Midbrain (tissue), 1 donor: ENCODE measurements at regions not wholly inside any gene's neighbourhood (a gene's known extent, or its start where the extent isn't known, plus 50 kb on each side); places are given as distances from the start of the nearest gene placed in this dataset.

ENCODE experiments used
- DNase-seq: peaks from one replicate; lab custom pipeline; 2025; lab: John Stamatoyannopoulos, UW

DNA sequence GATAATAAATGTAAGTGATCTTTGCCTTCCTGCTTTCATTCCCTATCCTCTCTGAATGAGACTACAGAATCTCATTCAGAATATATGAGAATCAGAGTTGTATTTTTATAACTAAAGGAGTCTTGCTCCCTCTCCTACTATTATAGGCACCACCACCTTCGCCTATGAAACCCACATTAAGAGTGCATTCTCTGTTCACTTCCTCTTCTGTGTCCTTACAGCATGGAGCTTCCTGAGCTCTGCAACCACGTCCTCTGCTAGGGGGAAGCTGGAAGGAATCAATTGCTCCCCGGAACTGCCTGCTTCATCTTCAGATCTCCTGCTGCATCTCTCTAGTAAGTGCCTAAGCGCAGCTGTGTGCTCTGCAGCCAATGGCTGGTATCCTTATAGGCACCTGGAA is 820.7 kb downstream of the GRID1 start:
- no peak for DNase-seq

DNA sequence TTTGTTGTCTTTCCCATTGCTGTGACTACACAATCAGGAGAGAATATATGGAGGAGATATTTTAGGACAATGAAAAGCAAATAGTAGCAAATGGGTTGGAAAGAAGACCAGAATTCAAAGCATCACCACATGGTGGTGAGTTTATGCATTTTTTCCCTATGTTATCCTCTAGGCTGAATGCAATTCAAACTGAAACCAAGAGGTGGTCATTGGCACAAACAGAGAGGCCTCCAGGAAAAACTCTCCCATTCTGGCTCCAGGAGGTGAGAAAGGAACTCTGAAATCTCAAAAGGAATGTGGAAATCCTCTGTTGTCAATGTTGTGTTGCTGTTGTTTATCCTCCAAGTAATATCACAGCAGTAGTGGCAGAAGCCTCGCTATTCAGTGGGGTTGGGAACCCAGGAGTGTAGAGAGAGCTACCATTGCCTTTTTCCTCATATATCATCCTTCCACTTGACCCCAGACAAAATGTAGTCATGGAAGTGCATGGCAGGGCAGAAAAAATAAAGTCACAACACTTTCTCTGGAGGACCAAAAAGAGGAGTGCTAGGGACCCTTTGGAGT is 819.1 kb downstream of the GRID1 start:
- no peak for DNase-seq

DNA sequence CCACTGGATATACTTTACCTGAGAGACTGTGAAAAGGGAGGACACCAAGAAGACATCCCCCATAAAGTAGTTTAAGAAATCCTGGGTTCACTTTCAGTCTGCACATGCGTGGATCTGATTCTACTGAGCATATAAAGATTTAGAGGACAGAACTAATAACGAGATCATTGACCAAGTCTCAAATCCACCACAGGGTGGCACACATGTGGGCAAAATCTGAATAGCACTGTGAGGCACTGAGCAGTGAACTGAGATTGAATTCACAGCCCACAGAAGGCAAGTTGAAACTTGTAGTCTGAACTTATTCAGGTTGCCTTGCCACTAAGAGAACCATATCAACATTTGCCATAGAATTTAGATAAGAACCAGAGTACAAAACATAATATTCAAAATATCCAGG is 818.6 kb downstream of the GRID1 start:
- DNase-seq: peak; percentile 80
